ENCODE measurements at regions not wholly inside any gene's neighbourhood (a gene's known extent, or its start where the extent isn't known, plus 50 kb on each side); places are given as distances from the start of the nearest gene placed in this dataset.

- TF ChIP-seq GABPA (IDR thresholded peaks at IDR 0.05; ENCODE audit: low read depth) (no peak), RBBP5 (conservative IDR thresholded peaks at IDR 0.05) (no peak), FOS (IDR thresholded peaks at IDR 0.05; ENCODE audit: borderline replicate concordance, extremely low read depth, insufficient read length) (no peak), CTCF (IDR thresholded peaks at IDR 0.05 in 2 of 3, conservative IDR thresholded peaks at IDR 0.05 in 1 of 3; ENCODE audit: control insufficient read depth in 2 of 3, extremely low read depth in 1 of 3, insufficient read depth in 1 of 3, low read depth in 3 of 3, low read length in 3 of 3) (no peak), POLR2AphosphoS5 (IDR thresholded peaks at IDR 0.05; ENCODE audit: low read length) (no peak), TBL1XR1 (IDR thresholded peaks at IDR 0.05; ENCODE audit: low read depth, low read length) (no peak)
Observed at GRCh38 chr10:55800602-55801352, 560.3 kb downstream of the ZWINT start.
